HTR-8/SVneo (cell line): ENCODE measurements at regions not wholly inside any gene's neighbourhood (a gene's known extent, or its start where the extent isn't known, plus 50 kb on each side); places are given as distances from the start of the nearest gene placed in this dataset.
"Not testable (repeated sequence)": the region's sequence is repeated elsewhere in the genome, so short reads cannot be mapped to it uniquely, and the experiment has no call there.

Experiments
- DNase-seq: peaks from one replicate; pipeline ENCODE4 v3.0.0; 2011; ENCODE audit warnings: low spot score, mixed read lengths; ENCODE audit not compliant: insufficient read length
- FAIRE-seq: peaks from 2 replicates; lab custom pipeline; 2011; peaks lifted over from hg19 to GRCh38; lab: Jason Lieb, UNC

DNA sequence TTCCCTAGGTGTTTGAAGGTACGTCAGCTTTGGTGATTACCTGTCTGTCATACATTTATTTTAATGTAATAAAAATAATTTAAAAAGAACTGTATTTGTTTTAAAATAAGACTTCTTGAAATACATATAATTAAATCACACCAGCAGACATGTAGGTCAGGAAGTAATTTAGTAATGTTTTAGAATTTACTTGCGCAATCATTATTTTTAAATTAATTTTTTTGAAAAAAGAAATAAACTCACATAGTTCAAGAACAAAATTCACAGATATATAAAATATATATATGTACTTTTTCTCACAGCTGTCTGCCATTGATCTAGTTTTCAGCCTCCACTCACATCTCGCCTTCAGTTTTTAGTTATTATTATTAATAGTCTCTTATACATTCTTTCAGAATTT, 875.9 kb downstream of the TTLL7 start:
- DNase-seq (no peak), FAIRE-seq (no peak)

DNA sequence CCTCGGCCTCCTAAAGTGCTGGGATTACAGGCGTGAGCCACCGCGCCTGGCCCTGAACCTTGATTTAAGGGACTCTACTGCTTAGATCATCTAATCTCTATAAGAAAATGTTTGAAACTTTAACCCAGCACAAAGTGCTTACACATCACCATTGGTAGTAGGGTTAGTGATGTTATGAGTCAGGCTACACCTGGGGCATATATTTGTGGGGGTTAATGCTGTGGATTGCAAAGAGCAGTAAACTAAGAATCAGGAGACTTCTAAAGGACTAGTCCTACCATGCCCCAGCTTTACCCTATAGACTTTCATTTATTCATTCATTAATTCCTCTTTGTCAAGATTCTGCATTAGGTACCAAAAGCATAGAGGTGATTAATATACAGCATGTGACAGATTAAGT, 880.5 kb downstream of the TTLL7 start:
- DNase-seq (no peak), FAIRE-seq (no peak)

DNA sequence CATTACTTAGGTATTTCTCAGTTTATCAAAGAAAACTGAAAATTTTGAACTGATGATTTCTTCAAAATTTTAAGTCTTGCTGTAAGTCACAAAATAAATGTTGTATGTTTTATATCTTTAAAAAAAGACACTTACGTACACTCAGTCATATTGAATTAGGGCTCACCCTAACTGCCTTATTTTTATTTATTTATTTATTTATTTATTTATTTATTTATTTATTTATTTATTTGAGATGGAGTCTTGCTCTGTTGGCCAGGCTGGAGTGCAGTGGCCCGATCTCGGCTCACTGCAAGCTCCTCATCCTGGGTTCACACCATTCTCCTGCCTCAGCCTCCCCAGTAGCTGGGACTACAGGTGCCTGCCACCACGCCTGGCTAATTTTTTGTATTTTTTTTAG, 881.9 kb downstream of the TTLL7 start:
- FAIRE-seq, DNase-seq: not testable (repeated sequence)

DNA sequence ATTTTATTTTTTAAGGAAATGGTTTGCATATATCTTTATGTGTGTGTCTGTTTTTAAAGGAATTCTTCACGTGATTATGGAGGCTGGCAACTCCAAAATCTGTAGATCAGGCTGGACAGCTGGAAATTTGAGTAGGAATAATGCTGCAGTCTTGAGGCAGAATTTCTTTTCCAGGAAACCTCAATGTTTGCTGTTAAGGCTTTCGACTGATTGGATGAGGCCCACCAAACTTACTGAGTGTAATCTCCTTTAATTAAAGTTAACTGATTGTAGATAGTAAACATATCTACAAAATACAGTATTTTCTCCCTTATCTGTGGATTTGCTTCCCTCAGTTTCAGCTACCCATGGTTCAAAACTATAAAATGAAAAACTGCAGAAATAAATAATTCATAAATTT, 883.1 kb downstream of the TTLL7 start:
- DNase-seq (no peak), FAIRE-seq (no peak)

DNA sequence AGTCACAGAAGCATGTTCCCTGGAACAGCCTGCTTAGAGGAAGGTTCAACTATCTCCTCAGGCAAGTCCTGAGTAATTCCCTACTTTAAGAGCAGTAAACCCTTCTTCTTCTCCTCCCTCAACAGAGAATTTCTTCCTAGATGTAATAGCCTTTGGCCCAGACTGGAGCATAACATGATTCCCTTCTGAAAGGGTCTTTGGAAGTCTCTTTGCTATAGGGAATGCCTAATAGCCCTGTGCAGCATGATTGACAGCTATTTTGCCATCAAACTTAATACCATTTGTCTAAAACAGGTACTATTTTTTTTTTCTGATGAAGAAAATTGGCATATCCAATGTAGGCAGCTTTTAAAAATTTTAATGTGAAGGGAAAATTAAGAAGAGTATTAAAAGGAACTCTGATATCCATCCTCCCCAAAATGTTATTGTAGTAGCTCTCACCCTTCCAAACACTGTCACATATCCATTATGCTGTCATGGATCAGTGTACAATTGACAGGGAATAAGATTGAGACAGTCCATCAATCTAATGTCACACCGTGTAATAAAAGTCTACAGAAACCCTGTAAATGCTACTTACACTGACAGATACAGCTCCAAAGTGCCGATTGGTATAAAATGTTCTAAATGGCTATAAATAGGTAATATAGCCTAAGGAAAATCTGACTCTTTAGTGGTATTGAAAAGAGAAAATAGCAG, 884.6 kb downstream of the TTLL7 start:
- FAIRE-seq, result no peak
- DNase-seq, result no peak

DNA sequence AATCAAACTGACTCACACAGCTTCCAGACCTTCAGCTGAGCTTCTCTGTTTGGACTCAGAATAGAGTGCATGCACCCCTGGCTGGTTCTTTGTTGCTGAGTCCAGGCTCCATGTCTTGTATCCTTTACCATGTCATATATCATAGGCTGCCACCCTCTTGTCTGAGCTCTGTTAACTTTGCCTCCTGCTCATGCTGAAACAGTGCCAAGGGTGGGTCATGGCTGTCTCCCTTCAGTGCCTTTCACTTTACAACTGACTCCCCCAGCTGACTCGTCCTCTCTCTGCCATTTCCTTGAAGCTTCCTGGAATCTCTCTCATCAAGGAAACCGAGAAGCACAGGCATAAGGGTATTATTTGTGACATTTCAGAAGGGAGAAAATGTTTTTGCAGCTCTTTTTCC, 885.3 kb downstream of the TTLL7 start:
- DNase-seq (no peak), FAIRE-seq (no peak)

DNA sequence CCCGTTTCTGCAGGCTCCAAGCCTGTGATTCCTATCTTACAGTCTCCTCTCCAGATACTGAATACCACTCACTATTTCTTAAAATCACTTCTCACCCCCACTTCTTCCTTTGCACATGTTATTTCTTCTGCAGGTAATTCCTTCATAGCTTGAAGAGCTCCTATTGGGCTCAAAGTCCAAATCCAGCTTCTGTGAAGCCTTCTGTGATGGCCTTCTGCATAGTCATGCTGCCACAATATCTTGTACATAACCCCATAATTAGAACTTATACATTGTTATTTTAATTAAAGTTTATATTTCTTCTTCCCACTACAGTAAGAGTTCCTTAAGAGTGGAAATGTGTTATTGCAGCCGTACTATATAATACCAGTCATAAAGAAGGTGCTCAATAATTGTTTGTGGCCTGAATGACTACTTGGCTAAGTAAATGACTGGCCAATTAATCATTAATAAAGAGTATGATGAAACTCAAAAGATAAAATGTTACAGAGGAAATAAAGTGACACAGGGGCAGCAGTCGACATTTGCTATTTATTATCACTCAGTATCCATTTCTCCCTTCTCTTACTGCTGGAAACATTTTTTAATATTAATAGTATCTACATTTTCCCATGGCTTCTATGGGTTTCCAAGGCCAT, 886.6 kb downstream of the TTLL7 start:
- FAIRE-seq, result no peak

DNA sequence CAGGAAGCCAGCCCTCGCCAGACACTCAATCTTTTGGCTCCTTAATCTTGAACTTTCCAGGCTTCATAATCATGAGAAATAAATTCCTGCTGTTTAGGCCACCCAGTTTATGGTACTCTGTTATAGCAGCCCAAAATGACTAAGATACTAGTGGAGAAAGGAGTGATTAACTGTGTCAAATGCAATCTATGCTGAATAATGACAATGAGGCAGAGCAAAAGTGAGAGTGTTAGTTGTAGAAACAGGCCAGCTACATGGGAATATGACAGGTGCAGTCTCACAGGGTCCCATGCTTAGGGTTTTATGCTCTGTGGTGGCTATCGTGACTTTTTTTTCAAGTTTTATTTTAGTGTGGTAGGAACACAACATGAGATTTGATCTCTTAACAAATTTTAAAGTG, 888.8 kb downstream of the TTLL7 start:
- FAIRE-seq (no peak), DNase-seq (no peak)

More for the DNA sequence above, 886.6 kb downstream of the TTLL7 start:
- no peak for DNase-seq

DNA sequence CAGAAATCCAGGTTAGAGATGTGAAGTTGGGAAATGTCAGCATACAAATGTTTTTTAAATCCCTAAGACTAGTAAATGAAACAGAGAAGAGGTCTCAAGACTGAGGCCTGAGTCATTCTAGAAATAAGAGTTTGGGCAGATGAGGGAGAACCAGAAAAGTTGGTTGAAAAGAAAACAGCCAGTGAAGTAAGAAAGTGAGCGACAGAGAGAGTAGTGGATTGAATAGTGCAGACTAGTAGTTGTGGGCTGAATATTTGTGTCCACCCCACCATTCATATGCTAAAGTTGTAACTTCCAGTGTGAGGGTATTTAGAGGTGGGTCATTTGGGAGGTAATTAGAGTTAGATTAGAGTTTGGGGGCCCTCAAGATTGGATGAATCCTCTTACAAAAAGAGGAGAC, 889.2 kb downstream of the TTLL7 start:
- DNase-seq (no peak), FAIRE-seq (no peak)

DNA sequence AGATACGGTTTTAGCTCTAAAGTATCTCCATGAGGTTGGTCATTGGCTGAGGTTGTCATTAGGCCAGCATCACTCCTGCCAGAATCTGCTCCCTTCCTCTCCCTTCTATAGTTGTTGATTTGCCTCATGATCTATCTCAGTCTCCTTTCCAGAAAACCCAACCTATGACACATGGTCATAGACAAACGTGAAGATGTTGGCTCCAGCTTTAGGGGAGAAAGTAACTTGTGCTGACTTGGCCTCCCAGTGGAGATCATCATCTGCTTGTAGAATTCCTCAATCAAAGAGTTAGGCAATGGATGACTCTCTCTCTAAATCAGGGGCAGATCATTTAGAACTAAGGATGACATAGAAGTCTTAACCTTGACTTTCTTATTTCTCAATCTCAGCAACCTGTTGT, 894.4 kb downstream of the TTLL7 start:
- DNase-seq, result no peak
- FAIRE-seq, result no peak

DNA sequence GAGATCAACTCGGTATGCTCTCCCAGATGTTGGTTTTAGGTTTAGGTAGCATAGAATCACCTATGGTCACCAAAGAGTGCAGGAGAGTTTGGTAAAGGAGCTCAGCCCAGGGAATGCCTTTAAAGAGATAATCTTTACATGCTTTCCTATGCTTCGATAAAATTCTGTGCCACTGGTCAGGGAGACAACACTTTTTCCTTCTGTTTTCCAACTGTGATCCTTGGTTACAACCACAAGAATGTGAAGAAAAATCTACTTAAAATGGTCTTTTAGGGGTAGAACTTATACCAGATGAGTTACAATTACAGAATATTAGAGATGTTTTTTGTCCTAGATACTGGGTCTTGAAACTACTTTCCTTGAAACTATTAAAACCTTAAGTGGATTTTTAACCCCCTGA, 895.6 kb downstream of the TTLL7 start:
- FAIRE-seq (no peak), DNase-seq (no peak)

DNA sequence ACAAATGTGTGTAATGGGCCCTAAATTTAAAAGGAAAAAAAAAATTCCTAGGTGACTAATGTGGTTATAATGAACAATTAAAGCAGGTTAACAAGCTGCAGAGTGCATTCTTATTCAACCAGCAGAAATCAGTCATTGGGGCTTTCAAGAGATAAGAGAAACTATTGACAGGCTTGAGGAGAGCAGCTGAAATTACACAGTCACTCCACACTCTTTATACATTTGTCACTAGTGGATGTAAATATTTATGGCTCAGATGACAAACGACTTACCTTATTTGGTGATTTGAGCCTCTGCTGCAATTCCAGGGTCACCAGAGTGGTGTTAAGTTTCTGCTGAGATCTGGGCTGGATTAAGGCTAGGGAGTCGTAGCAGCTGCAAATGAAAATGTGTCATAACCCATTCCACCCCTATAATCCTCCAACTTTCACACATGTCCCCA, 896.3 kb downstream of the TTLL7 start:
- FAIRE-seq (no peak), DNase-seq (peak; percentile 10)

DNA sequence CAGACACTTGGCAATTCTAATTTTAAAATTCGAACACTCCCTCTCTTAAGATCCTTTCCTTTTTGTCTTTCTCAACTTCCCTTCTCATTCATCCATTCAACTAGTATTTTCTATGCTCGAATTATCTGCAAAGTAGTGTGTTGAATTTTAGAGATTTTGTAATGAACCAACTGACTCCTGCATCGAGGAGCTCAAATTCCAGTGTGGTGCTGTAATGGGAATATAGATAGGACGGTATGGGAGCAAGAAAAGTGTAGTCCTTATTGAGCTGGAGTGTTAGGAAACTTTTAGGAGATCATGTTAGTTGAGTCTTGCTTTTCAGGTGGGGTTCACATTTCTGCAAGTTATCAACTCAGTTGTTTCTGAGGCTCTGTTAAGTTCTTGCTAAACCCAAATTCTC, 897.5 kb downstream of the TTLL7 start:
- FAIRE-seq, result no peak
- DNase-seq, result no peak

DNA sequence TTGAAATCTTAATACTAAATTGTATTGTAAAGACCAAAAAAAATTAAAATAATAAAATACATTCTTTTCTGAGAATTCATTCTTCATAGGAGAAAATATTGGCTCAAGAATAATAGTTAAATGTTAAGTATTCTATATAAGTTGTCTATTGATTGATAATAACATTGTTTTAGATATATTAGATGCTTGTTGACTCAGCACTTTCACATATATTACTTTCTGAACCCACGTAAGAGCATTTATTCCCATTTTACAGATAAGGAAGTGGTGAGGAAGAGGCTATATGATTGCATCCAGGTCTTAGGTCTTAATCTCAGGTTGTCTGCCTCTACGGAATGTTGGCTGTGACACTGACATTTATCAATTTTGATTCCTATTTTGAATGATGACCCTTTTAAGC, 898.8 kb downstream of the TTLL7 start:
- DNase-seq (no peak), FAIRE-seq (no peak)

DNA sequence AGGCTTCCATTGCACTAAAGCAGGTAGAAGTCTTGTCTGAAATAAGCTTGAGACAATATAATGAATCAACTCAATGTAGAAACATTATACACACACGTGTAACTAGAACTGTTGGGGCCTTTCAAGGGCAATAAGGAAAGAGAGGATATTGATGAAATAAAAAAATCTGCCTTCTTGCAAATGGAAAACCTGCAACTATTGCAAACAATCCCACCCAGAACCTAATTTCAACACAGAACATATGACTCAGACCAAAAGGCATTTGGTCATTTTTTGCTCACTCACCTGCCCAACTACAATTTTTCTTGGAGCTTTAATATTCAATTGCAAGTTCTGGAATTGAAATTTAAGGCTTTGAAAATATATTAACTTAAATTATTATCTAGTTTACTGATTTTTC, 900.1 kb downstream of the TTLL7 start:
- DNase-seq (no peak), FAIRE-seq (no peak)

DNA sequence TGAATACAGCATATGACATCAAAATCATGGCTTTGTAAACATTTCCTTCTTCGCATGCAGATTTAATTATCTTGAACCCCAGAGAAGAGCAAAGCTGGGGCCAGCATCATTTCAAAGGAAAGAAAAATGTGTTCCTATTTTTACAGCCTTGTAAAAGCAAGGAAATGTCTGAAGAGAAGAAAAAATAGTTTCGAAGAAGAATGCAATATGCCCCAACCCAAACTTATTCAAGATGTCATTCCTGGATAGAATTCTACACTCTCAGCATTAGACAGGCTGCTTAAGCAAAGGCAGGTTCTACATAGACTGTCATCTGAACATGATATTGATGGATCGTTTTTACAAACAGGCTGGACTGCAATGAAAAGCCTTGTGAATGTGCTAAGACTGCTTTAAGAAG, 900.8 kb downstream of the TTLL7 start:
- no peak for FAIRE-seq
- no peak for DNase-seq

DNA sequence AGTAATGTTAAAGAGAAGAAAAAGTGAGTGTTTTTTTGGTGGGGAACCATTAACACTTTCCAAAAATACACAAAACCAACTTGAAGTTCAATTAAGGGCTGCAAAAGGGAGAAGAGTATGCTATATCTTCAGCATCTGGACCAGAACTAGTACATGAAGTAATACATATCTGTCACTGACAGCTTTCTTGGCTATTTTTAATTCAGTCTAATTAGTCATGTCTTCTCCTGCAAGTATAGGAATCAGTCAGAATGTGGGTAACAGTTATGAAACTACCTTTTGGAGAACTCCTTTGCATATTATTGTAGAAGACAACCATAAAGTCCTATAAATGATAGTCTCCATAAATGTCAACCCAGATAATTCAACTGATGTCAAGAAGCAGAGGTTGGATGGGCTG, 901.2 kb downstream of the TTLL7 start:
- FAIRE-seq, result no peak
- DNase-seq, result no peak

DNA sequence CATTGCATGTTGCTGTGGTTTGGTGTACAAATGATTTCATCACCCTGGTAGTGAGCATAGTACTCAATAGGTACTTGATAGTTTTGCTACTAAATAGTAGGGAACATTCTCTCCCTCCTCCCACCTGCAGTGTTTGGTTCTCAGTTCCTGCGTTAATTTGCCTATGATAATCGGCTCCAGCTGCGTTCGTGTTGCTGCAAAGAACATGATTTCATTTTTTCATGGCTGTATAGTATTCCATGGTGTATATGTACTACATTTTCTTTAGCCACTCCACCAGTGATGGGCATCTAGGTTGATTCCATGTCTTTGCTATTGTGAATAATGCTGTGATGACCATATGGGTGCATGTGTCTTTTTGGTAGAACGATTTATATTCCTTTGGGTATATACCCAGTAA, 903.4 kb downstream of the TTLL7 start:
- FAIRE-seq, result no peak
- no peak for DNase-seq

DNA sequence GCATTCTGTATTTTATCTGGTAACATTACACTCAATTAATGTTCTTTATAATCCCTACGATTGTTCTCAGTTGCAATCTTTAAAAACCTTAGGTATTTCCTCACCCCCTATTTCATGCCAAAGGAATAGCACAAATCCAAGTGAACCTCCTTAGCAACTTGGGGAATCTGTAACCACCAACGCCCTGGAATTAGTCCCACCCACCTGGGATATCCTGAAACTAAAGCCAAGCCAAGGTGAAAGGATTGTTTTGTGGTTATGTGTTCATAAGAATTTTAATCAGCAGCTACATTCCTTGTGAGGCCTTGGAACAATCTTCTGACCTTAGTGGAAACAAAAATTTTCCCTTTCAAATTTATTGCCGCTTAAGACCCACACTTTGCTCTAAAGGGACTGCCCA, 908.7 kb downstream of the TTLL7 start:
- DNase-seq (no peak), FAIRE-seq (no peak)

DNA sequence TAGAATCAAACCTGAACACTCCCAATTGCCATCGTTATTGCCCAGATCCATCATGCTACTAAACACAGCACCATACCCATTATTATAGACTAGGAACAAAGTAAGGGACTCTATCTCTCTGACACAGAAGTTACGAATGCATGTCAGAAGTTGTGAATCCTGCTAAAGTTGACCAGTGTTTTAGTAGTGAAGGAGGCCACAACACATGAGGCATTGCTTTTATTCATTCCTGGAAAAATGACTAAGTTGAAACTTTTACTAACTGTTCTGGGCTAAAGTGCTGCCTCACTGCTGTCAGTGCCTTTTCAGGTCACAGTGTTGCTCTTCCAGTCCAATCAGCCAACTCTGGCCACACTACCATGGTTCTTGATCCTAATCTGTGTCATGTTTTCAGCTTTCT, 911.1 kb downstream of the TTLL7 start:
- no peak for DNase-seq
- FAIRE-seq, result no peak

DNA sequence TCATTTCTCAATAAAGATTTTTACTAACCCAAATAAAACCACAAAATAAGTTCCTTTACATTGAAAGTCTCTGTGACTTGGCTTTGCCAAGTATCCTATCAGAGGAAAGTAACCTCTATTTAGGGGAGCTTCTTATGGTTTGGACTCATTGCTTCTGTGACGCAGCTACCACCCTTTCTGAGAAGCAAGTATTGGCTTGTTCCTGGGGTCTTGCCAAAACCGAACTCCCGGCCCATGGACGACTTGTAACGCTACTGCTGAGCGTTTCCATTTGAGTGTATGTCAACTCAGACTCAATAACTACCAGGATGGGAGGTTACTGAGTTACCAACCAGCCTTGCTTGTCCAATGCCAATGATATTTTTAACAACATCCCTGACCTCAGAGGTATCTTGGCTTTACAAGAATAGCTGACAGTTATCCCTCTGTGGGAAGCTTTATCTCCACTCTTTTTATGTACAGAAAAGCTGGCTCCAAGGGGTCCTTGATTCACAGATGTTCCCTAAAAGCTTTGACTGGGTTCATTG, 911.9 kb downstream of the TTLL7 start:
- DNase-seq, result no peak

DNA sequence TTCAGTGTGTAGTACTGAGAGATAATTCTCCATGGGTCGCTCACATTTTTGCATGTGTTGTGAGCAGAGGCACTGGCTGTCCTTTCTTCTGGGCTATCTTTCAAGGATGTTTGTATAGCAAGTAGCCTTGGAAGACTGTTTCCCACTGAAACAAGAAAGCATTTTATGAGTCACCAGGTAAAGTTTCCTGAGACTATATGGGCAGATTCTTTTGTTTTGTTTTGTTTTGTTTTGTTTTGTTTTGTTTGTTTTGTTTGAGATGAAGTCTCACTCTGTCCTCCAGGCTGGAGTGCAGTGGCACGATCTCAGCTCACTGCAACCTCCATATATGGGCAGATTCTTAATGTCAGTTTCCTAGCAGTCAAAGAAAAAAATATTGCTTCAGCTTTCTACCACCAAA, 912.6 kb downstream of the TTLL7 start:
- FAIRE-seq (no peak), DNase-seq (no peak)

More for the DNA sequence above, 911.9 kb downstream of the TTLL7 start:
- FAIRE-seq, result no peak
